Gastroesophageal sphincter (tissue), 4 donors: ENCODE measurements at regions not wholly inside any gene's neighbourhood (a gene's known extent, or its start where the extent isn't known, plus 50 kb on each side); places are given as distances from the start of the nearest gene placed in this dataset.

Experiments
- ATAC-seq: fragments of 150-250 bp; one replicate; pipeline ENCODE4 v1.9.1; 2016; ENCODE audit warnings: mild to moderate bottlenecking, moderate library complexity
- H3K27ac ChIP-seq, 4 donors: fragments of 200-600 bp; sonication (generic) in 3 of 4; 1 replicate in 3 of 4; 2 replicates in 1 of 4; pipeline ENCODE4 v1.5.1; 2016 to 2019
- H3K27me3 ChIP-seq: fragments of 200-600 bp; sonication (generic); one replicate; pipeline ENCODE4 v1.5.1; 2019
- H3K36me3 ChIP-seq, 2 donors: fragments of 200-600 bp; sonication (generic); one replicate each; pipeline ENCODE4 v1.5.1; 2019; ENCODE audit warnings: control low read depth in 1 of 2
- H3K4me1 ChIP-seq, 3 donors: fragments of 200-600 bp; sonication (generic); 1 replicate in 2 of 3; 2 replicates in 1 of 3; pipeline ENCODE4 v1.5.1; 2016 to 2019; ENCODE audit warnings: control low read depth in 2 of 3
- H3K4me3 ChIP-seq, 2 donors: fragments of 200-600 bp; sonication (generic); one replicate each; pipeline ENCODE4 v1.5.1; 2019; ENCODE audit warnings: mild to moderate bottlenecking in 1 of 2, moderate library complexity in 1 of 2
- H3K9me3 ChIP-seq, 3 donors: fragments of 200-600 bp; sonication (generic); one replicate each; pipeline ENCODE4 v1.5.1; 2017 to 2019; ENCODE audit warnings: control low read depth in 2 of 3
- EP300 ChIP-seq: sonication (generic); formaldehyde crosslinking; IDR thresholded peaks from one replicate; pipeline ENCODE4 v1.6.1; 2017; ENCODE audit warnings: antibody characterized with exemption, mild to moderate bottlenecking
- POLR2A ChIP-seq, 2 donors: fragments of 450-650 bp; IDR thresholded peaks; one replicate each; pipeline ENCODE4 v1.6.1; 2017; ENCODE audit warnings: antibody characterized with exemption in 2 of 2, mild to moderate bottlenecking in 2 of 2, moderate library complexity in 1 of 2
- POLR2AphosphoS5 ChIP-seq: sonication (generic); formaldehyde crosslinking; IDR thresholded peaks from one replicate; pipeline ENCODE4 v1.6.1; 2017; ENCODE audit warnings: antibody characterized with exemption
- WGBS, 2 donors: methylation state at CpG; one replicate each; pipeline ENCODE4 v1.1.5; 2018; ENCODE audit warnings: low coverage in 1 of 2; 5-methylcytosine and 5-hydroxymethylcytosine counted together
- TF ChIP-seq, protein P1 (sequence below), 4 experiments: fragments of 200-600 bp in 2 of 4; fragments of 450-650 bp in 2 of 4; sonication (generic) in 1 of 4; IDR thresholded peaks; one replicate each; pipeline ENCODE4 v1.5.1; 2017 to 2019; ENCODE audit warnings: antibody characterized with exemption in 4 of 4, mild to moderate bottlenecking in 2 of 4, moderate library complexity in 2 of 4

DNA sequence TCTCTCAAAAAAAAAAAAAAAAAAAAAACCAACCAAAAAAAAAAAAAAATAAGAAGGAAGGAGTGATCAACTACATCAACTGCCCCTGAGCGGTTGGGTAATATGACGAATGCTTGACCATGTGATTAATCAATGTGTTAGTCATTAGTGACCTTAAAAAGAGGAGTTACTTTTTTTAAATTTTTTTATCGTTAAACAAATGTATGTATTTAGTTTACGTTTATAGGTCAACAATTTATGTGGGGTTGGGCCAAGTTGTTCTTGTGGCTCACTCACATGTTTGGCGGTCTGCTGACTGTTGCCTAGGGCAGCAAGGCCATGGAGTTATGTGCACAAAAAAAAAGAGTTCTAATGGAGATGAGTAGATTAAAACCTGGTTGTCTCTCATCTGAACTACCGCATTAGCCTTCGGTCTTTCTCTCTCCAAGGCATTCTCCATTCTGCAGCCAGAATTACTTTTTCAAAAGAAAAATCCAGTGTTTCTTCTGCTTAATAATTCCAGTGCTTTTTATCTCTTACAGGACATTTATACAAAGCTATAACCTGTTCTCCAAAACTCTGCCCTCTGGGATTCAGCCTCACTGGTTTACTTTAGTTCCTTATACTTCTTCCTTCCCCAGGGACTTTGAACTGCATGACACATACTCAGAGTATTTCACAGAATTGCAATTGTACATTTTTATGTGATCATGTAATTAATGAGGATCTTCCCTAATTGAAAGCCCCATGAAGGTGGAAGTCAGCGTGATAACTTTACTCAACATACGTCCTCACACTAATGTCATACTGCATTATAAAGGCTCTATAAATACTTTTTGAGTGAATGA, 505.5 kb downstream of the ANKRD50 start:
- Histone ChIP-seq H3K36me3 (no peaks in the 10 kb centered on the region), H3K27me3 (no peaks in the 10 kb centered on the region), H3K4me3 (no peak overlapping the region), H3K4me1 (peaks cover 0 to 10% (median 0%) of the 10 kb centered on the region in 3 donors), H3K9me3 (no peaks in the 10 kb centered on the region), H3K27ac (no peak overlapping the region)
- no peak for ATAC-seq
- WGBS, 2 donors, result 92 to 94% methylated on average over 8 to 9 of the region's 9 CpGs
- TF ChIP-seq POLR2AphosphoS5 (no peak), EP300 (no peak), POLR2A (IDR thresholded peaks at IDR 0.05) (no peak)
- TF ChIP-seq, protein P1, sequence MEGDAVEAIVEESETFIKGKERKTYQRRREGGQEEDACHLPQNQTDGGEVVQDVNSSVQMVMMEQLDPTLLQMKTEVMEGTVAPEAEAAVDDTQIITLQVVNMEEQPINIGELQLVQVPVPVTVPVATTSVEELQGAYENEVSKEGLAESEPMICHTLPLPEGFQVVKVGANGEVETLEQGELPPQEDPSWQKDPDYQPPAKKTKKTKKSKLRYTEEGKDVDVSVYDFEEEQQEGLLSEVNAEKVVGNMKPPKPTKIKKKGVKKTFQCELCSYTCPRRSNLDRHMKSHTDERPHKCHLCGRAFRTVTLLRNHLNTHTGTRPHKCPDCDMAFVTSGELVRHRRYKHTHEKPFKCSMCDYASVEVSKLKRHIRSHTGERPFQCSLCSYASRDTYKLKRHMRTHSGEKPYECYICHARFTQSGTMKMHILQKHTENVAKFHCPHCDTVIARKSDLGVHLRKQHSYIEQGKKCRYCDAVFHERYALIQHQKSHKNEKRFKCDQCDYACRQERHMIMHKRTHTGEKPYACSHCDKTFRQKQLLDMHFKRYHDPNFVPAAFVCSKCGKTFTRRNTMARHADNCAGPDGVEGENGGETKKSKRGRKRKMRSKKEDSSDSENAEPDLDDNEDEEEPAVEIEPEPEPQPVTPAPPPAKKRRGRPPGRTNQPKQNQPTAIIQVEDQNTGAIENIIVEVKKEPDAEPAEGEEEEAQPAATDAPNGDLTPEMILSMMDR (IDR thresholded peaks at IDR 0.05), result no peak

DNA sequence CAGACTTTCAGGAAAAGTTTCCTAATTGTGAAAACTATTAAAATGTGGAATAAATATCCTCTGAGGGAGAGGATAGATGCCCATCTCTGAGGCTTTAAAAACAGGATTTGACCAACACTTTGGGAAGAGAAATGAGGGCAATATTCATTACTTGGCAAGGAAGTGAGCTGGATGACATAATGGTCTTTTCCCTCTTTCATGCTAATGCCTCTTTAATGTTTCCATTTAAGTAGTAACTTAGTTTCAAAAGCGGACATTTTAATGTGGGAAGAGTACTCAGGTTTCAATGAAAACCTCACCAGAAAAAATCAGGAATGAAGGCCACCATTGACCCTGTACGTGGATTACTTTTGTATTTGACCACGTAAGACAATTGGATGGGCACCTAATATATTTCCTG, 503.3 kb downstream of the ANKRD50 start:
- H3K36me3 ChIP-seq, result no peaks in the 10 kb centered on the region
- WGBS, 2 donors, result 79 to 100% methylated on average over 3 of the region's 3 CpGs
- no peaks in the 10 kb centered on the region for H3K9me3 ChIP-seq
- ATAC-seq, result no peak
- peaks cover 0 to 12% (median 0%) of the 10 kb centered on the region in 3 donors for H3K4me1 ChIP-seq
- H3K4me3 ChIP-seq, result no peak overlapping the region
- H3K27ac ChIP-seq, result no peak overlapping the region
- H3K27me3 ChIP-seq, result no peaks in the 10 kb centered on the region
- TF ChIP-seq POLR2A (IDR thresholded peaks at IDR 0.05) (no peak), EP300 (no peak), POLR2AphosphoS5 (no peak)
- TF ChIP-seq, protein P1 (IDR thresholded peaks at IDR 0.05), result no peak

DNA sequence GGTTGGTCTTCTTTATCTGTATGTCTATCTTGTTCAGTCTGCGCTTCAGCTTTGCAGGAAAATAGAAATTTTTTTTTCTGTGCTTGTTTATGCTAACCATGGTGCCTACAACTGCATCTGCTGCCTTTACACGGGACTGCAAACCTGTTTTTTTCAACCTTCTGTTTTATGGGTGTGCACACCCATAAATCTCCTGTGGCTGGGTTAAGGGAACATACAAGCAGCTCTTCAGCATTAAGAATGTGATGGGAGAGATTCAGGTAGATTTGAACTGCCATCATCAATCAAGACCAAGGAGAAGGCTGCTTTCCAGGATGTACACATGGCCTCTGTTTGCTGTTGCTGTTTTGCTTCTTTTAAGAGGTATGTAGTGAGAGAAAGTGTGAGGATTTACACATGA, 502.9 kb downstream of the ANKRD50 start:
- Histone ChIP-seq H3K4me3 (no peak overlapping the region), H3K27ac (no peak overlapping the region), H3K27me3 (no peaks in the 10 kb centered on the region), H3K9me3 (no peaks in the 10 kb centered on the region), H3K36me3 (no peaks in the 10 kb centered on the region), H3K4me1 (peaks cover 0 to 11% (median 0%) of the 10 kb centered on the region in 3 donors)
- WGBS, 2 donors, result 73 to 92% methylated on average over 1 to 2 of the region's 2 CpGs
- no peak for ATAC-seq
- no peak for TF ChIP-seq EP300
- no peak for TF ChIP-seq POLR2AphosphoS5
- TF ChIP-seq, protein P1 (IDR thresholded peaks at IDR 0.05), result no peak
- TF ChIP-seq POLR2A (IDR thresholded peaks at IDR 0.05), result no peak

DNA sequence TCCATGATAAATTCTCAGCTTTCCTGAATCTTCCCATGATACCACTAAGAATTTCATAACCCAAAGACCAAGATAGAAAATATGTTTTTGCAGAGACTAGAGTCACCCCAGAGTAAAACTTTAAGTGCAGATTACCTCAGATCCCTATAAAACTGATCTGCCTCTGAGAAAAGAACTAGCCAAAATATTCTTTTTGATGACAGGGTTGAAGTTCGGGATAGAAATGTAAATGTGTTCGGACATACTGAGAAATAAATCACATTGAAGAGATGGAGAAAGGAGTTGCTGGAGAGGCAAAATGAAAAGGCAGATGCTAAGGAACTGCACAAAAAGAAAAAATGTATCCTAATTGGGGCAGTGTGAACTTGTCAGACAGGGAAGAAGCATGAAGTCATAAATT, 501.8 kb downstream of the ANKRD50 start:
- no peak for ATAC-seq
- no peak overlapping the region for H3K27ac ChIP-seq
- no peaks in the 10 kb centered on the region for H3K36me3 ChIP-seq
- H3K4me1 ChIP-seq, result peaks cover 0 to 11% (median 0%) of the 10 kb centered on the region in 3 donors
- TF ChIP-seq POLR2A (IDR thresholded peaks at IDR 0.05), result no peak
- TF ChIP-seq EP300, result no peak
- TF ChIP-seq POLR2AphosphoS5, result no peak
- TF ChIP-seq, protein P1 (IDR thresholded peaks at IDR 0.05), result no peak
- no peak overlapping the region for H3K4me3 ChIP-seq
- H3K9me3 ChIP-seq, result no peaks in the 10 kb centered on the region
- 100% methylated on average over 2 of the region's 2 CpGs for WGBS, 2 donors
- no peaks in the 10 kb centered on the region for H3K27me3 ChIP-seq
